Fibroblast of pulmonary artery (primary cell): ENCODE measurements at regions not wholly inside any gene's neighbourhood (a gene's known extent, or its start where the extent isn't known, plus 50 kb on each side); places are given as distances from the start of the nearest gene placed in this dataset.

ENCODE experiments used
- DNase-seq: peaks from one replicate; pipeline ENCODE4 v3.0.0-alpha.2; 2010; ENCODE audit warnings: low read depth
- H3K4me3 ChIP-seq: replicated peaks from 2 replicates; pipeline ENCODE4 v1.5.1; 2011; ENCODE audit warnings: low read depth, mild to moderate bottlenecking, control low read depth, low read length, moderate library complexity
- TF ChIP-seq, protein P1 (sequence below): IDR thresholded peaks from 2 replicates; pipeline ENCODE4 v1.5.1; 2011; ENCODE audit warnings: mild to moderate bottlenecking, control low read depth, low read length, inconsistent platforms; ENCODE audit errors: missing control alignments

DNA sequence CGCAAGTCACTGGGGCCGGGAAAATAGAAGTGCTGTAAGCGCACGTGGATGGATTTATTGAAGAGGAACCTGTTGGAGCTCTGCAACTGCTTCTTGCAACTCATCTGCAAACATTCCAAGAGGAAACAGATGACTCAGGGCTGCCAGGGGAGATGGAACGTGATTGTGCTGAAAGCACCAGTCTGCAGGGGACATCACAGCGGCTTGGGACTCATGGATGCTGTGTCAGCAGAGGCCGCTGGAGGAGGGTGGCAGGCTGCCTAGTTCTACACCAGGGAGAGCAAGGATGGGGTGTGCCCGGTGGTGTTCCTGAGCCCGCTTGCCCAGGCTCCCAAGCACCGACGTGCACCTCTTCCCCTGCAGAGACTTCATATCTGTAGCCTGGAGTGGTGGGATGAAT is 515.7 kb downstream of the TCERG1L start:
- TF ChIP-seq, protein P1, sequence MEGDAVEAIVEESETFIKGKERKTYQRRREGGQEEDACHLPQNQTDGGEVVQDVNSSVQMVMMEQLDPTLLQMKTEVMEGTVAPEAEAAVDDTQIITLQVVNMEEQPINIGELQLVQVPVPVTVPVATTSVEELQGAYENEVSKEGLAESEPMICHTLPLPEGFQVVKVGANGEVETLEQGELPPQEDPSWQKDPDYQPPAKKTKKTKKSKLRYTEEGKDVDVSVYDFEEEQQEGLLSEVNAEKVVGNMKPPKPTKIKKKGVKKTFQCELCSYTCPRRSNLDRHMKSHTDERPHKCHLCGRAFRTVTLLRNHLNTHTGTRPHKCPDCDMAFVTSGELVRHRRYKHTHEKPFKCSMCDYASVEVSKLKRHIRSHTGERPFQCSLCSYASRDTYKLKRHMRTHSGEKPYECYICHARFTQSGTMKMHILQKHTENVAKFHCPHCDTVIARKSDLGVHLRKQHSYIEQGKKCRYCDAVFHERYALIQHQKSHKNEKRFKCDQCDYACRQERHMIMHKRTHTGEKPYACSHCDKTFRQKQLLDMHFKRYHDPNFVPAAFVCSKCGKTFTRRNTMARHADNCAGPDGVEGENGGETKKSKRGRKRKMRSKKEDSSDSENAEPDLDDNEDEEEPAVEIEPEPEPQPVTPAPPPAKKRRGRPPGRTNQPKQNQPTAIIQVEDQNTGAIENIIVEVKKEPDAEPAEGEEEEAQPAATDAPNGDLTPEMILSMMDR = no peak
- H3K4me3 ChIP-seq = no peak overlapping the region
- DNase-seq = no peak

DNA sequence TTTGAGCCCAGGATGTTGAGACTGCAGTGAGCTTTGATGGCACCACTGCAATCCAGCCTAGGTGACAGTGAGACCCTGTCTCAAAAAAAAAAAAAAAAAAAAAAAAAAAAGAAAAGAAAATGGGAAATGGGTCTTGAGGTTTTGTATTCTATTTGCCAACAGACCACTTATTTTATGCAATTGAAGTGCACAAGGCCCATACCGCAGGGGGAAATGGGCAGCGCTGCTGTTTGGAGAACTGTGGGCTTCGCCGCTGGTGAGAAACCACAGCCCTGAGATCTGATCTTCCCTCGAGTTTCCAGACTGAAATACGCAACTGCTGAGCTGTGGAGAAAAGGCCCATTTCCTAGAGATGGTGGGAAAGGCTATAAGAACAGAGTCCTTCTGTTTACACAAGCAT is 512.0 kb downstream of the TCERG1L start:
- no peak overlapping the region for H3K4me3 ChIP-seq
- TF ChIP-seq, protein P1 = no peak

GRCh38 chr10:130800281-130800680 is 511.2 kb downstream of the TCERG1L start:
- TF ChIP-seq, protein P1 = no peak
- no peak overlapping the region for H3K4me3 ChIP-seq
- DNase-seq = no peak

More for the DNA sequence above, 512.0 kb downstream of the TCERG1L start:
- no peak for DNase-seq

DNA sequence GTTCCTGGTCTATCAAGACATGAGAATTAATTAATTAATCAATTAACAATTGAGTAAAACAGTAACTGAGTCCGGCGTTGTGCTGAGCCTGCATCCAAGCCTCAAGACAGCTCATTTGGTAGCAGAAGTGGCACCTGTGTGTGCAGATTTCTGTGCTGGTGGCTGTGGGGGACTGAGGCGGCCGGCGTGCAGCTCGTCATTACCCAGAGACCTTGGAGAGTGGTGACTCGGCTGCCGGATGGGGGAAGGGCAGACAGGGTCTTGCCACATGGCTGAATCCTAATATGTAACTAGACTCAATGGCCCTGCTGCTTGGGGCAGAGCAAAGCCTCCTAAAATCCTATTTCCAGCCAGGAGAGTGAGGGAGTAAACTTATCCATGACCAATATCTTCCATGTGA is 510.2 kb downstream of the TCERG1L start:
- no peak for DNase-seq
- TF ChIP-seq, protein P1 = no peak
- no peak overlapping the region for H3K4me3 ChIP-seq

- TF ChIP-seq, protein P1 = no peak
- no peak for DNase-seq
- no peak overlapping the region for H3K4me3 ChIP-seq
These were observed 509.7 kb downstream of the TCERG1L start for GRCh38 chr10:130801784-130802183.

DNA sequence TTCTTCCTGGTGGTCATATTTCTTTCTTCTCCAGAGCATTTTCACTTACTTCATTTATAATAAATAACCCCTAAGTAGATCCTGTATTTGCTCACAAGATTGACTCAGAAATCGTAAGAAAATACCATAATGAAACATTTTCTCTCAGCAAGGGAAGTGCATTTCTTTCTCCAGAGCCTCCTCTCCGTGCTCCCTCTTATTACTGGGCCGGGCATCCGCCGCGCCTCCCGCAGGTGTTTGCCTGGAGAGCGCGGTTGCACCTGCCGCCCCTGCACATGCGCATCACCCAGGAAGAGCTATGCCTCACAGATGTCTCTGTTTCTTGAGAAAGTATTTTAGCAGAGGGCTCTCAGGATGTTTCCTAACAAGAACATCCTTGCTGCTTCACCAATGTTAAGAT is 509.2 kb downstream of the TCERG1L start:
- no peak for DNase-seq
- no peak overlapping the region for H3K4me3 ChIP-seq
- TF ChIP-seq, protein P1 = no peak

GRCh38 chr10:130804281-130804680 is 507.2 kb downstream of the TCERG1L start:
- DNase-seq = no peak
- no peak overlapping the region for H3K4me3 ChIP-seq
- TF ChIP-seq, protein P1 = no peak
